ENCODE measurements at regions not wholly inside any gene's neighbourhood (a gene's known extent, or its start where the extent isn't known, plus 50 kb on each side); places are given as distances from the start of the nearest gene placed in this dataset.

- TF ChIP-seq POLR2A (IDR thresholded peaks at IDR 0.05) = no peak
- no peak for TF ChIP-seq CTCF (IDR thresholded peaks at IDR 0.05)
- no peak for TF ChIP-seq EP300 (IDR thresholded peaks at IDR 0.05)
Observed at GRCh38 chr6:93943661-93944060, 524.3 kb upstream of the EPHA7 start.

Data from ovary (tissue), 3 donors.